ENCODE measurements at regions not wholly inside any gene's neighbourhood (a gene's known extent, or its start where the extent isn't known, plus 50 kb on each side); places are given as distances from the start of the nearest gene placed in this dataset.

DNA sequence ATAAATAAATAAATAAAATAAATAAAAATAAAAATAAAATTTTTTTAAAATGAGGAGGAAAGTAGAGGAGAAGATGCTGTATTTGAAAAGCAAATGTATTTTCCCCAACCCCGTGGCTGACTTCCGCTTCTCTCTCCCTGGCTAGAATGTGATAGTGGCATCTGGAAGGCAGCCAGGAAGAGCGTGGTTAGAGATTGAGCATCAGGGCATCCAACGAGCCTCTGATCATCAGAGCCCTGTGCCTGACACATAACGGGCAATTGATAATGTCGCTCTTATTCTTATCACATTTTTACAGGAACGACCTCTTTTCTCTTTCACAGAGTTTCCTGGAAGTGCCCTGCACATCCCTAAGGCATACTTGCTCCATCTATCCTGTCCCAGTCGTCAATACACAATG, 496.9 kb upstream of the TMEM132C start:
- DNase-seq (ENCODE audit: low read depth) = no peak
- H3K4me3 ChIP-seq (ENCODE audit: low read length) = no peak overlapping the region
- TF ChIP-seq CTCF (conservative IDR thresholded peaks at IDR 0.05; ENCODE audit: low read length) = no peak

DNA sequence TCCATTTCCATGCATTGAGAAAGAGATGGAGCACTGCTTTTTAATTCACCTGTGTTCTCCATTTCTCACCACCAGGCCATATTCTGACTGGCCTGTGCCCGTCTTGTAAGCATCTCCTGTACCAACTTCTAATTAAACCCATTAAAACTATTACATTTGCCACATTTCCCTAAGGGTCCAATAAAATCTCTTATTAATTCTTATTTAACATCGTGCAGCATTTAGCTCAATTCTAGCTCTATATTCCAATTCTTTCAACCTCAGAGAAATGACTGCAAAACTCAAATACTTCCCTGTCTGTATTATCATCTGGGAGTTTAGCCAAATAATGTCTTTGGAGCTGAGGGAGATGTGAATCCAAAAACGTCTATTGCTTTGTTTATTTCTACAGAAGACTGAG, 495.4 kb upstream of the TMEM132C start:
- DNase-seq (ENCODE audit: low read depth) = no peak
- H3K4me3 ChIP-seq (ENCODE audit: low read length) = no peak overlapping the region
- no peak for TF ChIP-seq CTCF (conservative IDR thresholded peaks at IDR 0.05; ENCODE audit: low read length)

- no peak for TF ChIP-seq CTCF (conservative IDR thresholded peaks at IDR 0.05; ENCODE audit: low read length)
- H3K4me3 ChIP-seq (ENCODE audit: low read length) = no peak overlapping the region
- no peak for DNase-seq (ENCODE audit: low read depth)
Measured at GRCh38 chr12:127773520-127773919, 493.4 kb upstream of the TMEM132C start.

DNA sequence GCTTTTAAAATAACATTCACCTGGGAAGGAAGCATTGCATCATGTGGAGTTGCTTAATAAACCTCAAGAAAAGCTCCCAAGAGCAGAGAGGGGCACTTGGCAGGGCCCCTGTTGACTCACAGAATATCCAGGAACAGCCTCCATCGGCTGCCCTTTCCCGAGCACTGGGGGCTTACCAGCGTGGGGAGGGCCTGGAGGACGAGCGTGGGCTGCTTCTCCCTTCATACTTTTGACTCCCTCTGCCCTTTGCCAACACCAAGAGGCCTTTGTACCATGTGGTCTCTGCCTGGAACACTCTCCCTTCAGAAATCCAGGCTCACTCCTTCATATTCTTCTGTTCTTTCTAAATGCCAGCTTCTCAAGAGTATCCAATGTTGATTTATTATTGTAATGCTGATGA, 492.1 kb upstream of the TMEM132C start:
- TF ChIP-seq CTCF (conservative IDR thresholded peaks at IDR 0.05; ENCODE audit: low read length) = no peak
- no peak overlapping the region for H3K4me3 ChIP-seq (ENCODE audit: low read length)
- DNase-seq (ENCODE audit: low read depth) = no peak

DNA sequence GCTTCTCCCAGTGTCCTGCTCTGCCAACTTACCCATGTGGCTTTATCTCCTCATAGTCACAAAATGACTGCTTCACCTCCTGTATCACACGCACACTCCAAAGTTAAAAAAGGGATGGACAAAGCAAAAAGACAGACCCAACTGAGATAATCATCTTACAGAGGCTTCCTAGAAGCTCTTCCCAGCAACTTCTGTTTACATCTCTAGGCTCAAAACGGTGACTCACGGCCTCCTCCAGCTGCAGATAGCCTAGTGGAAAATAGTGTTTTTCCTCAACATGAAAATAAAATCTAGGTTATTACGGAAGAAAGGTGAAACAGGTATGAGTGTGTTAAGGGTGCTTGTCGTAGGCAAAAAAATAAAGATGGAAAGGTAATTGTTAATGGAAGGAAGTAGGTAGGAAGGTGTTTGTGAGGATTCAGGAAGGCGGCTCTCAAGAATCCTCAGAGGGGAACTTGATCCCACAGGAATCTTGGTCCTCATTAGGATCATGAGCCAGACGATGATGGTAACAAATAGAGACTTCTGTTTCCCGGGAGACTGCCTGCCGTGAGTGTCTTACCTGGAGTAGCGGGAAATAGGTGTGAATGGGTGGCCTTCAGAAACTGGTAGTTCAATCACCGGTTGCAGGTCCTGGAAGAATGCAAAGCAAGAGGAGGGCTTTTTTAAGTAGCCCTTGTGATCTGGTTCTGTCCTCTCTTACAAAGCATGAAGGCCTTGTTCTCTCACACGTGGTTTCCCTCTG, 487.5 kb upstream of the TMEM132C start:
- no peak overlapping the region for H3K4me3 ChIP-seq (ENCODE audit: low read length)
- DNase-seq (ENCODE audit: low read depth) = peak; percentile 1
- TF ChIP-seq CTCF (conservative IDR thresholded peaks at IDR 0.05; ENCODE audit: low read length) = no peak

- TF ChIP-seq CTCF (conservative IDR thresholded peaks at IDR 0.05; ENCODE audit: low read length) = no peak
- H3K4me3 ChIP-seq (ENCODE audit: low read length) = no peak overlapping the region
- DNase-seq (ENCODE audit: low read depth) = no peak
Measured at GRCh38 chr12:127780881-127781280, 486.1 kb upstream of the TMEM132C start.

GRCh38 chr12:127781336-127781735, 485.6 kb upstream of the TMEM132C start:
- no peak overlapping the region for H3K4me3 ChIP-seq (ENCODE audit: low read length)
- no peak for TF ChIP-seq CTCF (conservative IDR thresholded peaks at IDR 0.05; ENCODE audit: low read length)
- no peak for DNase-seq (ENCODE audit: low read depth)

All from AG10803 (cell line).